ENCODE measurements at regions not wholly inside any gene's neighbourhood (a gene's known extent, or its start where the extent isn't known, plus 50 kb on each side); places are given as distances from the start of the nearest gene placed in this dataset.

- TF ChIP-seq CTCF (conservative IDR thresholded peaks at IDR 0.05; ENCODE audit: low read depth, low read length), result no peak
- TF ChIP-seq EZH2 (IDR thresholded peaks at IDR 0.05; ENCODE audit: borderline replicate concordance, low read depth, low read length, poor library complexity, severe bottlenecking), result no peak
- Histone ChIP-seq H3K36me3 (ENCODE audit: insufficient read depth, low read length, poor library complexity, severe bottlenecking) (no peaks in the 10 kb centered on the region), H3K9me3 (ENCODE audit: low read depth, low read length, poor library complexity, severe bottlenecking) (no peaks in the 10 kb centered on the region), H3K27me3 (replicated peaks; ENCODE audit: insufficient read depth, low read depth, low read length, poor library complexity) (no peaks in the 10 kb centered on the region), H3K27ac (ENCODE audit: low read depth, low read length, poor library complexity, severe bottlenecking) (no peak overlapping the region), H3K4me3 (ENCODE audit: low read depth, low read length, poor library complexity, severe bottlenecking) (no peak overlapping the region), H3K4me1 (ENCODE audit: insufficient read depth, low read length, poor library complexity, severe bottlenecking) (peaks cover 7% of the 10 kb centered on the region)
- intact Hi-C loops (cut with micrococcal nuclease; ENCODE audit: unreplicated experiment), result no loop called here
- no TSS peak for BruUV-seq (replicated peaks)
- DNase-seq (ENCODE audit: low spot score), result no peak
- ChIA-PET POLR2A (ENCODE audit: low non-redundant PET) (no interaction called here), CTCF (no interaction called here)
Observed at GRCh38 chr22:26784772-26785171, 127.4 kb downstream of the MIAT start.

- POLR2A ChIA-PET (ENCODE audit: low non-redundant PET), result no interaction called here
- no peak for DNase-seq (ENCODE audit: low spot score)
- BruUV-seq (replicated peaks), result no TSS peak
- Histone ChIP-seq H3K36me3 (ENCODE audit: insufficient read depth, low read length, poor library complexity, severe bottlenecking) (no peaks in the 10 kb centered on the region), H3K27me3 (replicated peaks; ENCODE audit: insufficient read depth, low read depth, low read length, poor library complexity) (no peaks in the 10 kb centered on the region), H3K4me3 (ENCODE audit: low read depth, low read length, poor library complexity, severe bottlenecking) (no peak overlapping the region), H3K9me3 (ENCODE audit: low read depth, low read length, poor library complexity, severe bottlenecking) (no peaks in the 10 kb centered on the region), H3K27ac (ENCODE audit: low read depth, low read length, poor library complexity, severe bottlenecking) (no peak overlapping the region), H3K4me1 (ENCODE audit: insufficient read depth, low read length, poor library complexity, severe bottlenecking) (peaks cover 13% of the 10 kb centered on the region)
- CTCF ChIA-PET, result no interaction called here
- intact Hi-C loops (cut with micrococcal nuclease; ENCODE audit: unreplicated experiment), result no loop called here
- TF ChIP-seq EZH2 (IDR thresholded peaks at IDR 0.05; ENCODE audit: borderline replicate concordance, low read depth, low read length, poor library complexity, severe bottlenecking) (no peak), CTCF (conservative IDR thresholded peaks at IDR 0.05; ENCODE audit: low read depth, low read length) (no peak)
Observed at GRCh38 chr22:26785932-26786331, 128.5 kb downstream of the MIAT start.

GRCh38 chr22:26786398-26786797 is 129.0 kb downstream of the MIAT start:
- DNase-seq (ENCODE audit: low spot score), result no peak
- no peak overlapping the region for H3K4me3 ChIP-seq (ENCODE audit: low read depth, low read length, poor library complexity, severe bottlenecking)
- BruUV-seq (replicated peaks), result no TSS peak
- ChIA-PET CTCF (no interaction called here), POLR2A (ENCODE audit: low non-redundant PET) (no interaction called here)
- H3K36me3 ChIP-seq (ENCODE audit: insufficient read depth, low read length, poor library complexity, severe bottlenecking), result no peaks in the 10 kb centered on the region
- no peak for TF ChIP-seq CTCF (conservative IDR thresholded peaks at IDR 0.05; ENCODE audit: low read depth, low read length)
- TF ChIP-seq EZH2 (IDR thresholded peaks at IDR 0.05; ENCODE audit: borderline replicate concordance, low read depth, low read length, poor library complexity, severe bottlenecking), result no peak
- intact Hi-C loops (cut with micrococcal nuclease; ENCODE audit: unreplicated experiment), result no loop called here
- H3K27me3 ChIP-seq (replicated peaks; ENCODE audit: insufficient read depth, low read depth, low read length, poor library complexity), result no peaks in the 10 kb centered on the region
- no peaks in the 10 kb centered on the region for H3K9me3 ChIP-seq (ENCODE audit: low read depth, low read length, poor library complexity, severe bottlenecking)
- peaks cover 13% of the 10 kb centered on the region for H3K4me1 ChIP-seq (ENCODE audit: insufficient read depth, low read length, poor library complexity, severe bottlenecking)
- no peak overlapping the region for H3K27ac ChIP-seq (ENCODE audit: low read depth, low read length, poor library complexity, severe bottlenecking)

Measured in A673 (cell line).